WI38 (cell line): ENCODE measurements at regions not wholly inside any gene's neighbourhood (a gene's known extent, or its start where the extent isn't known, plus 50 kb on each side); places are given as distances from the start of the nearest gene placed in this dataset.
"Not testable (repeated sequence)": the region's sequence is repeated elsewhere in the genome, so short reads cannot be mapped to it uniquely, and the experiment has no call there.

Experiments used
- H3K4me3 ChIP-seq: 2 replicates; pipeline ENCODE4 v1.5.1; 2011; ENCODE audit warnings: low read depth, mild to moderate bottlenecking, control low read depth, low read length
- TF ChIP-seq, protein P1 (sequence below): IDR thresholded peaks from 2 replicates; pipeline ENCODE4 v1.5.1; 2012; ENCODE audit warnings: low read depth, mild to moderate bottlenecking, control low read depth, low read length

GRCh38 chr4:18110099-18110498 is 88.5 kb upstream of the LCORL start:
- TF ChIP-seq, protein P1, sequence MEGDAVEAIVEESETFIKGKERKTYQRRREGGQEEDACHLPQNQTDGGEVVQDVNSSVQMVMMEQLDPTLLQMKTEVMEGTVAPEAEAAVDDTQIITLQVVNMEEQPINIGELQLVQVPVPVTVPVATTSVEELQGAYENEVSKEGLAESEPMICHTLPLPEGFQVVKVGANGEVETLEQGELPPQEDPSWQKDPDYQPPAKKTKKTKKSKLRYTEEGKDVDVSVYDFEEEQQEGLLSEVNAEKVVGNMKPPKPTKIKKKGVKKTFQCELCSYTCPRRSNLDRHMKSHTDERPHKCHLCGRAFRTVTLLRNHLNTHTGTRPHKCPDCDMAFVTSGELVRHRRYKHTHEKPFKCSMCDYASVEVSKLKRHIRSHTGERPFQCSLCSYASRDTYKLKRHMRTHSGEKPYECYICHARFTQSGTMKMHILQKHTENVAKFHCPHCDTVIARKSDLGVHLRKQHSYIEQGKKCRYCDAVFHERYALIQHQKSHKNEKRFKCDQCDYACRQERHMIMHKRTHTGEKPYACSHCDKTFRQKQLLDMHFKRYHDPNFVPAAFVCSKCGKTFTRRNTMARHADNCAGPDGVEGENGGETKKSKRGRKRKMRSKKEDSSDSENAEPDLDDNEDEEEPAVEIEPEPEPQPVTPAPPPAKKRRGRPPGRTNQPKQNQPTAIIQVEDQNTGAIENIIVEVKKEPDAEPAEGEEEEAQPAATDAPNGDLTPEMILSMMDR, result no peak
- H3K4me3 ChIP-seq, result no peak overlapping the region

DNA sequence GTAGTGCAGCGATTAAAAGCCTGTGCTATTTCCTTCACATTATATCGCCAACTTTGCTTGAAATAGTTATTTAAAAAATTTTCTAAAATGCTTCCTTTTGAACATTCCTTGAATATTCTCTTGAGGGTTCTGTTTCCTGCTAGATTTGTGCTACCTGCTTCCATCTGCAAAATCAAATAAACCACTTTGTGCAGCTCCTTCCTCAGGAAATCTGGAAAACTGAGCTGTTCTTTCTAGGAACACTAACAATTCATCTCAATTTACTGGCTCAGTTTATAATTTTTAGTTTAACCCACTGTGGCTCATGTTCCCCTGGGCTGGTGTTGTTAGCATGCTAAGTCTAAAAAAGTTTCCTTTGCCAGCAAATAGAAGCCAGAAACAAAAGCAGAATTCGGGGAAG is 88.1 kb upstream of the LCORL start:
- no peak overlapping the region for H3K4me3 ChIP-seq
- TF ChIP-seq, protein P1, result no peak

DNA sequence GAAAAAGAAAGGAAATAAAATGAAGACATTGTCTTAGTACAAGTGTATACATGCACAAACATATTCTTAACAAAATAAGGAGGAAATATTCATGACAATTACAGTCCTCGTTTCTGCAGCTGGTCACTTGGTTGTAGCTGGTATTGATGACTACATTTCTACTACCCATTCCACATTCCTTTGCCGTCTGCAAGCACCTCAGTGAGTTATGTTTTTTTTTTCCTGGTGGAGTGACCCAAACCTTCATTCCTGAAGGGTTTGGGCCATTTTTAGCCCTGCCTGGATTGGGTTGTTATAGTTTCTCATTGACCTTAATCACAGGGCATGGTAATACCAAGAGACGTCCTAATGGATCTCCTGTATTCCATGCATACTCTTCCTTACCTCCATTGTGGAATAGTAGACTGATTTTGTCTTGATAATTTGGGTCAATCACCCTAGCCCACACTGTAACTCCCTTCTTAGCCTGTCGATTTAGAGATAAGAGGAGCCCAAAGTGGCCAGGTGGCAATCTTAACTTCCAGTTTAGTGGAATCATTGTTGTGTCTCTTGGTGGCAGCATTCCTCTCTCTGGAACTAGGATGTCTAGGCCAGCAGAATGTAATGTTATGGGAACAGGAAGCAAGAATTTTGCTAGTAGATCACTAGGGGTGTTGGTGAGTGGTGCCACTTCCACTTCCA is 86.4 kb upstream of the LCORL start:
- H3K4me3 ChIP-seq, result not testable (repeated sequence)

DNA sequence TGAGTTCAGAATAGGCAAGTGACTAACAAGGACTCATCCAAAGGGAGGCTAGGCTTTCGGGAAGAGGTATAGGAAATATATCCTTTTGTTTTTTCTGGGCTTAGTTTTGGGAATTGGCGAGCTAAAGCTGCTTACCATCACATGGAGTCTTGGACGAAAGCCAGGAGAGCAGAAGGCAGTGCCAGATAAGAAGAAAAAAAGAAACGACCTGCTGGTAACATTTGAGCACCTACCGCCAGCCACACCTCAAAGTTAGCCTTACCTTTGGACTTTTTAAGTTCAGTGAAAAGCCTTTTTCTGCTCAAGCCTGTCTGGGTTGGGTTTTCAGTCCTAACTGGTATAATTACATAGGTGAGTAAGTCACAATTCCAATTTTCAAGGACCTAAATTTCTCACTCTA is 85.1 kb upstream of the LCORL start:
- TF ChIP-seq, protein P1, result no peak
- no peak overlapping the region for H3K4me3 ChIP-seq

GRCh38 chr4:18105030-18106011 is 83.8 kb upstream of the LCORL start:
- TF ChIP-seq, protein P1, result no peak
- no peak overlapping the region for H3K4me3 ChIP-seq

DNA sequence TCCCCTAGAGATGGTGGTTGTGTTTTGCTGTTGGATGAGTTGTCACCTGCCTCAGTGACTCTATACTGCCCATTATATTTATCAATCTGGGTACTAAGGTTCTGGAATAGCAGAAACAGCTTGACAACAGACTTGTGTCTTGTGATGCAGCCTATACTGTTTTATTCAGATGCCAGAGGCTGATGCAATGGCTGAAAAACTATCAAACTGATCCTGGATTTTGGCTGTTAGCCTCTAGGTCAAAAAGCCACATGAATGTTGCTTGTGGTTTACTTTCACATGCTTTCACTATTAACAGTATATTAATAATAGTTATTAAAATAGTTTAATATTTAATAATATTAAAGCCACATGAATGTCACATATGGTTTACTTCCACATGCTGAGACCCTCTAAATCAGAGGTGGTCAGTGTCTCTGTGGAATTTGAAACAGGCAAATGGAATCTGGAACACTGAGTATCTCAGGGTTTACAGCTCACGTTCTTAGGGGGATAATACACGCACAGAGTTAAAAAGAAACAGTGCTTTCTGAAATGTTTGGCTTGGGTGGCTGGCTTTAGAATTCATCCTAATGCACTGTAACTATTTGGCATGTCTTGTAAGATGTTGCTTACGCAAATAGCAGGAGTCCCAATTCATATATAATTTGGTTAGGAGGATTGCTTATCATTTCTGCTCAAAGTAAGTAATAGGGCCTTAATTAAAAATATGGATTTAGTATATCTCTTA is 82.5 kb upstream of the LCORL start:
- no peak overlapping the region for H3K4me3 ChIP-seq
- TF ChIP-seq, protein P1, result no peak

DNA sequence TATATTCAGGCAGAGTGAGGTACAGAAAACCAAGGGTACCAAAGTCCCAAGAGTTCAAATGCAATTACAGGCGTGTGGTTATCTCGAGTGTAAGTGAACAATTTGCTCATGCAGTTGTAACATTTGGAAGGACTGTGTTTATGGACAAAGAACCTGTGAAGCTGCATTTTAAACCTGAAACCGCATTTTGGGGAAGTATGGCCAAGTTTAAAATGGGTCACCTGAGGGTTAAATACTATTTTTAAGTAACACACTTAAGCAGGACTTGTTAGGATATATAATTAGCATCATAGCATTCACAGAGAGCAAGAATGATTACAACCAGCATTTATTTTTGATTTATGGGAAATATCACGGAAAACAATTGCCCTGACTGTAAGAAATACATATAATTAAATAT is 79.1 kb upstream of the LCORL start:
- H3K4me3 ChIP-seq, result no peak overlapping the region
- TF ChIP-seq, protein P1, result no peak

DNA sequence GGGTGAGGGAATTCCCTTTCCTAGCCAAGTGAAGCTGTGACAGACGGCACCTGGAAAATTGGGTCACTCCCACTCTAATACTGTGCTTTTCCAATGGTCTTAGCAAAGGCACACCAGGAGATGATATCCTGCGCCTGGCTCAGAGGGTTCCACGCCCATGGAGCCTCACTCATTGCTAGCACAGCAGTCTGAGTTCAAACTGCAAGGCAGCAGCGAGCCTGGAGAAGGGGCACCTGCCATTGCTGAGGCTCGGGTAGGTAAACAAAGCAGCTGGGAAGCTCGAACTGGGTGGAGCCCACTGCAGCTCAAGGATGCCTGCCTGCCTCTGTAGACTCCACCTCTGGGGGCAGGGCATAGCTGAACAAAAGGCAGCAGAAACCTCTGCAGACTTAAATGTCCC is 68.9 kb upstream of the LCORL start:
- not testable (repeated sequence) for H3K4me3 ChIP-seq
